Ascending aorta (tissue), 2 donors: ENCODE measurements at regions not wholly inside any gene's neighbourhood (a gene's known extent, or its start where the extent isn't known, plus 50 kb on each side); places are given as distances from the start of the nearest gene placed in this dataset.

Source experiments
- DNase-seq, 2 donors: peaks; one replicate each; pipeline ENCODE4 v3.0.0-alpha.2; 2019; ENCODE audit warnings: low spot score in 2 of 2
- H3K27ac ChIP-seq, 2 donors: fragments of 200-600 bp; sonication (generic); one replicate each; pipeline ENCODE4 v1.5.1; 2016 to 2017; ENCODE audit warnings: mild to moderate bottlenecking in 1 of 2
- H3K27me3 ChIP-seq: fragments of 200-600 bp; sonication (generic); one replicate; pipeline ENCODE4 v1.5.1; 2017
- H3K36me3 ChIP-seq, 2 donors: fragments of 200-600 bp; sonication (generic); one replicate each; pipeline ENCODE4 v1.5.1; 2016
- H3K4me1 ChIP-seq, 2 donors: fragments of 200-600 bp; sonication (generic); one replicate each; pipeline ENCODE4 v1.5.1; 2016 to 2017; ENCODE audit warnings: mild to moderate bottlenecking in 1 of 2
- H3K4me3 ChIP-seq, 2 donors: fragments of 200-600 bp; sonication (generic); one replicate each; pipeline ENCODE4 v1.5.1; 2016 to 2017; ENCODE audit warnings: mild to moderate bottlenecking in 1 of 2
- H3K9me3 ChIP-seq, 2 donors: fragments of 200-600 bp; sonication (generic); one replicate each; pipeline ENCODE4 v1.5.1; 2016
- intact Hi-C: fragments of 100-400 bp; cut with DNase I; formaldehyde crosslinking; loops from one replicate; pipeline ENCODE4 v1.15.1; 2023
- TF ChIP-seq, protein P1 (sequence below), 3 experiments: fragments of 200-600 bp in 2 of 3; fragments of 450-650 bp in 1 of 3; sonication (generic) in 2 of 3; IDR thresholded peaks; one replicate each; pipeline ENCODE4 v1.5.1; 2016 to 2019; ENCODE audit warnings: antibody characterized with exemption in 3 of 3, mild to moderate bottlenecking in 1 of 3, moderate library complexity in 1 of 3

DNA sequence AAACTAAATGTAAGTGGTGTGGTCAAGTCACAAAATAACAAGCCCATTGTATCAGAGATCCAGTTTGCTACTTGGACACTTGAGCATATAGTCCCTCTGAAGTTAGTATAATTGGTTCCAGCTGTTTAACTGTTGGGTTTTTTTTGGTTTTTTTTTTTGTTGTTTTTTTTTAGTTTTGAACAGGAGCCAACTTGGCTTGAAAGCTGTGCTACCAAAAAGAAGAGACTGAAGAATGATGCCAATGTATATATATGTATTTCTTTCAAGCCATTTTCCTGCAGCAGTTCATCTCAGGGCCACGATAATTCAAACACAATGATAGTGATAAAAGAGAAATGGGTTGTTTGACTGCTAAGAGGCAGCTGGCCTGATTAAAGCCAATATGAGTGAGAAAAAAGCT lies 138.3 kb downstream of the PCDH18 start:
- H3K27me3 ChIP-seq: no peaks in the 10 kb centered on the region
- intact Hi-C loops: no loop called here
- TF ChIP-seq, protein P1, sequence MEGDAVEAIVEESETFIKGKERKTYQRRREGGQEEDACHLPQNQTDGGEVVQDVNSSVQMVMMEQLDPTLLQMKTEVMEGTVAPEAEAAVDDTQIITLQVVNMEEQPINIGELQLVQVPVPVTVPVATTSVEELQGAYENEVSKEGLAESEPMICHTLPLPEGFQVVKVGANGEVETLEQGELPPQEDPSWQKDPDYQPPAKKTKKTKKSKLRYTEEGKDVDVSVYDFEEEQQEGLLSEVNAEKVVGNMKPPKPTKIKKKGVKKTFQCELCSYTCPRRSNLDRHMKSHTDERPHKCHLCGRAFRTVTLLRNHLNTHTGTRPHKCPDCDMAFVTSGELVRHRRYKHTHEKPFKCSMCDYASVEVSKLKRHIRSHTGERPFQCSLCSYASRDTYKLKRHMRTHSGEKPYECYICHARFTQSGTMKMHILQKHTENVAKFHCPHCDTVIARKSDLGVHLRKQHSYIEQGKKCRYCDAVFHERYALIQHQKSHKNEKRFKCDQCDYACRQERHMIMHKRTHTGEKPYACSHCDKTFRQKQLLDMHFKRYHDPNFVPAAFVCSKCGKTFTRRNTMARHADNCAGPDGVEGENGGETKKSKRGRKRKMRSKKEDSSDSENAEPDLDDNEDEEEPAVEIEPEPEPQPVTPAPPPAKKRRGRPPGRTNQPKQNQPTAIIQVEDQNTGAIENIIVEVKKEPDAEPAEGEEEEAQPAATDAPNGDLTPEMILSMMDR (IDR thresholded peaks at IDR 0.05): no peak
- H3K9me3 ChIP-seq: no peaks in the 10 kb centered on the region
- H3K4me3 ChIP-seq: no peak overlapping the region
- H3K27ac ChIP-seq: no peak overlapping the region
- H3K4me1 ChIP-seq: peaks cover 0 to 2% of the 10 kb centered on the region in 2 donors
- DNase-seq: no peak
- H3K36me3 ChIP-seq: no peaks in the 10 kb centered on the region

- Histone ChIP-seq H3K4me3 (no peak overlapping the region), H3K9me3 (no peaks in the 10 kb centered on the region), H3K27me3 (no peaks in the 10 kb centered on the region), H3K36me3 (no peaks in the 10 kb centered on the region), H3K4me1 (peaks cover 0 to 2% of the 10 kb centered on the region in 2 donors), H3K27ac (no peak overlapping the region)
- intact Hi-C loops: no loop called here
- TF ChIP-seq, protein P1 (IDR thresholded peaks at IDR 0.05): no peak
- no peak for DNase-seq
Measured at GRCh38 chr4:137393044-137393443, 139.2 kb downstream of the PCDH18 start.

GRCh38 chr4:137390707-137391106 lies 141.6 kb downstream of the PCDH18 start:
- Histone ChIP-seq H3K36me3 (no peaks in the 10 kb centered on the region), H3K4me3 (no peak overlapping the region), H3K9me3 (no peaks in the 10 kb centered on the region), H3K27ac (no peak overlapping the region), H3K4me1 (peaks cover 0 to 2% of the 10 kb centered on the region in 2 donors), H3K27me3 (no peaks in the 10 kb centered on the region)
- intact Hi-C loops: no loop called here
- TF ChIP-seq, protein P1 (IDR thresholded peaks at IDR 0.05): no peak
- DNase-seq: no peak

- intact Hi-C loops: no loop called here
- Histone ChIP-seq H3K36me3 (no peaks in the 10 kb centered on the region), H3K9me3 (no peaks in the 10 kb centered on the region), H3K4me3 (no peak overlapping the region), H3K4me1 (peaks cover 0 to 2% of the 10 kb centered on the region in 2 donors), H3K27ac (no peak overlapping the region), H3K27me3 (no peaks in the 10 kb centered on the region)
- DNase-seq: no peak
- TF ChIP-seq, protein P1 (IDR thresholded peaks at IDR 0.05): no peak
Measured at GRCh38 chr4:137389911-137390520, 142.3 kb downstream of the PCDH18 start.

DNA sequence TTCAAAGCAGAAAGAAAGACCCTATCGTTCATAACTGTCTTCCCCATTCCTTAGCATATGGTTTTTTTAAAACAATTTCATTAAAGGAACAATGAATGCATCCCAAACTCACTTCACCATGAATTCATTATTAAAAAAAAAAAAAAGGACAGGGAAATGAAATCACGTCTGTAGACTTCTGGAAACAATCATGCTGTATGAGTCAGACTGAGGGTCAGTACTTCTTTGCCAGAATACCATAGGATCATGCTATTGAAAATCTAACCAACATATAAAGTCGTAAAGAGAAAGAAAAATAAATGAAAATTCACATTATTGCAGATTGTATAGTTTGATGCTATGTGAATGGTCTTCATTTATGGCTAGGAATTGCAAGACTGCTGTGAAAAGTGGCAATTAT lies 144.4 kb downstream of the PCDH18 start:
- Histone ChIP-seq H3K36me3 (no peaks in the 10 kb centered on the region), H3K4me1 (peaks cover 0 to 2% of the 10 kb centered on the region in 2 donors), H3K27me3 (no peaks in the 10 kb centered on the region), H3K9me3 (no peaks in the 10 kb centered on the region), H3K4me3 (no peak overlapping the region), H3K27ac (no peak overlapping the region)
- TF ChIP-seq, protein P1 (IDR thresholded peaks at IDR 0.05): no peak
- intact Hi-C loops: no loop called here
- DNase-seq: no peak

DNA sequence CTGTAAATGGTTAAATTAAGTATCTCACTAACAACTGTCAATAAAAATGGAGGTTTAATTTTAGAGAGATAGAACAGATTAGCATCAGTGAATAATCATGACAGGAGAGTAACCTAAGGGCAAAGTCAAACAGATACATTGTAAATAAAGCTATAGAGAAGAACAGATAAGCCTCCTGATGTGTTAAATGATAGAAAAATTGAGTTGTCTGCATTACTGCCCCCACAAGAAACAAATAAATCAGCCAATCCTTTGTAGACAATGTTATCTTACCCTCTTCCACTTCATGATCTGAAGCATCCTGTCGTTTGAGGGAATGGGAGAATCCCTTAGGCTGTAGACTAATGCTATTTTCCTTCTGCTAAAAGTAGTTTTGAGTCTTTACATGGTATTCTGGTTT lies 147.8 kb downstream of the PCDH18 start:
- intact Hi-C loops: no loop called here
- H3K27me3 ChIP-seq: no peaks in the 10 kb centered on the region
- no peaks in the 10 kb centered on the region for H3K36me3 ChIP-seq
- no peak overlapping the region for H3K4me3 ChIP-seq
- no peak overlapping the region for H3K27ac ChIP-seq
- H3K9me3 ChIP-seq: no peaks in the 10 kb centered on the region
- no peak for DNase-seq
- no peaks in the 10 kb centered on the region for H3K4me1 ChIP-seq
- TF ChIP-seq, protein P1 (IDR thresholded peaks at IDR 0.05): no peak
